ENCODE measurements at regions not wholly inside any gene's neighbourhood (a gene's known extent, or its start where the extent isn't known, plus 50 kb on each side); places are given as distances from the start of the nearest gene placed in this dataset.

- TF ChIP-seq GATA3 (IDR thresholded peaks at IDR 0.05; ENCODE audit: low read depth, low read length) (no peak), GATA2 (IDR thresholded peaks at IDR 0.05; ENCODE audit: low read depth, low read length) (no peak)
These were observed 327.2 kb downstream of the NKX6-1 start for GRCh38 chr4:84171871-84172270.

DNA sequence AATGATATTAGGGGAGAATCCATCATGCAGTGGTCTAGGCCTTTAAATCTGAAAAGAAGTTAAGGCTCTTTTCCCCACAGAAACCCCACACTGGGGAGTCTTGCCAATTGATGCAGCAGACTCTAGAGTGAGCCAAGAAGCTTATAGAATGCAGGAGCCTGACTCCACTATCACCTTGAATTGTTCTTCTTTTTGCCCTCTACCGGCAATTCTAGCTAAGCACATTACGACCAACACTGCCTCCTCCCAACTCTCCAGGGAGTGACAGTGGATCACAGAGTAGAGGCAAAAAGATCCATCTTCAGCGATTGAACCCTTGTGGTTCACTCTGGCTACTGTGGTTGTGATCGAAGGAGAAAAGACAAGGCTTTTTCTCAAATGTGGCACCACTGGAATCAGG, 331.5 kb downstream of the NKX6-1 start:
- TF ChIP-seq GATA2 (IDR thresholded peaks at IDR 0.05; ENCODE audit: low read depth, low read length) (no peak), GATA3 (IDR thresholded peaks at IDR 0.05; ENCODE audit: low read depth, low read length) (no peak)

- TF ChIP-seq GATA3 (IDR thresholded peaks at IDR 0.05; ENCODE audit: low read depth, low read length) (no peak), GATA2 (IDR thresholded peaks at IDR 0.05; ENCODE audit: low read depth, low read length) (no peak)
These were observed 332.0 kb downstream of the NKX6-1 start for GRCh38 chr4:84167093-84167492.

DNA sequence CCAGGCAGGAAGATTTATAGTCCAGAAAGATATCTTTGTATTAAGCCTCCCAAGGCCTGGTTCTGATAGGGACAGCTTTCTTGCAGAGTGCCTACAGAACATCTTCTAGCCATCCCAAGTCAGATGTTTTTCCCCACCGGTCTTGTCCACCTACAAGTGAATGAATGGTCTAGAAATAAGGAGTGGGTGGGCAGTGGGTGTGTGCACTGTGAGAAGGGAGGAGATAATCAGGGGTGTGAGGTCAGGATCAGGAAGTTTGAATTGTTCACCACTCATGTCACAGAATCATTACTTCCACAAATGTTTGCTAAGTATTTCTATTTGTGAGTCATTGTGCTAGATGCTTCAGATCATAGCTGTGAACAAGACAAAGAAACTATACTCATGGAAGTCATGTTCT, 332.6 kb downstream of the NKX6-1 start:
- TF ChIP-seq GATA3 (IDR thresholded peaks at IDR 0.05; ENCODE audit: low read depth, low read length) (no peak), GATA2 (IDR thresholded peaks at IDR 0.05; ENCODE audit: low read depth, low read length) (no peak)

DNA sequence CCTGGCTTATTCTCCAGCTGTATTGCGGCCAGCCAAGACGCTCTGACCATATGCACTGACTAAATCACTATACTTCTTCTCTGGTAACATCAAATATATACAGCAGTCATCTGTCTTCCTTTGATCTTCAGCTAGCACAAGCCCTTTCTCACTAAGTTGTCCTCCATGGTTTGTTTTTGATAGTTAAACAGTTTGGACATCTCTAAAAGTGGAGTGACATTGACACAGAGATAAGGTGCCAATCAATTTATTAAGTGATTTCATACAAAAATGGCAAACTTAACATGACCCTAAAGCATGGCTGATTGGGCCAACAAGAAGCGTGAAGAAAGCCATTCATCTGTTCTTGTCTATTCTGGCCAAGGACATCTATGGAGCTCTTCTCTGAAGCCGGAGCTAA, 334.9 kb downstream of the NKX6-1 start:
- no peak for TF ChIP-seq GATA2 (IDR thresholded peaks at IDR 0.05; ENCODE audit: low read depth, low read length)
- no peak for TF ChIP-seq GATA3 (IDR thresholded peaks at IDR 0.05; ENCODE audit: low read depth, low read length)

GRCh38 chr4:84159762-84160161, 339.3 kb downstream of the NKX6-1 start:
- TF ChIP-seq GATA2 (IDR thresholded peaks at IDR 0.05; ENCODE audit: low read depth, low read length) (no peak), GATA3 (IDR thresholded peaks at IDR 0.05; ENCODE audit: low read depth, low read length) (no peak)

DNA sequence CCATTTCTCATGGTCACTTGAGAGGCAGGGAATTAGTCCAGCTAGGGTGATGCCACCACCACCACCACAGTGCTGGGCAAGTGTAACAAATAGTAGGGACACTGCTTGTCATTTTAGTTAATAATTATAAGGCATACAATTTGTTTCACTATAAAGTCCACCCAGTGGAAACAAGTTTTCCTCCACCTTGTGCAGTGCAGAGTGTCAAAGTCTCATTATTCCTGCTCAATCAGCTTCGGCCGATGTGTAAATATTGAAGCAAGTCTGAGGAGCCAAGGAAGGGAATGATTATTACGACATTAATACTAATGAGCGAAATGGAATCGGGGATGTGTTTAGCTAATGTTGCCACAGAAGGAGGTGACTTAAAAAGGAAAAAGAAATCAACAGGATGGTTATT, 340.4 kb downstream of the NKX6-1 start:
- TF ChIP-seq GATA2 (IDR thresholded peaks at IDR 0.05; ENCODE audit: low read depth, low read length) (no peak), GATA3 (IDR thresholded peaks at IDR 0.05; ENCODE audit: low read depth, low read length) (no peak)

GRCh38 chr4:84151574-84151973, 347.5 kb downstream of the NKX6-1 start:
- no peak for TF ChIP-seq GATA2 (IDR thresholded peaks at IDR 0.05; ENCODE audit: low read depth, low read length)
- no peak for TF ChIP-seq GATA3 (IDR thresholded peaks at IDR 0.05; ENCODE audit: low read depth, low read length)

GRCh38 chr4:84150177-84150576, 348.9 kb downstream of the NKX6-1 start:
- TF ChIP-seq GATA3 (IDR thresholded peaks at IDR 0.05; ENCODE audit: low read depth, low read length) (no peak), GATA2 (IDR thresholded peaks at IDR 0.05; ENCODE audit: low read depth, low read length) (no peak)

- no peak for TF ChIP-seq GATA3 (IDR thresholded peaks at IDR 0.05; ENCODE audit: low read depth, low read length)
- TF ChIP-seq GATA2 (IDR thresholded peaks at IDR 0.05; ENCODE audit: low read depth, low read length) = no peak
These were observed 351.3 kb downstream of the NKX6-1 start for GRCh38 chr4:84147831-84148230.

GRCh38 chr4:84146300-84146959, 352.7 kb downstream of the NKX6-1 start:
- TF ChIP-seq GATA2 (IDR thresholded peaks at IDR 0.05; ENCODE audit: low read depth, low read length) = no peak
- no peak for TF ChIP-seq GATA3 (IDR thresholded peaks at IDR 0.05; ENCODE audit: low read depth, low read length)

- TF ChIP-seq GATA2 (IDR thresholded peaks at IDR 0.05; ENCODE audit: low read depth, low read length) (no peak), GATA3 (IDR thresholded peaks at IDR 0.05; ENCODE audit: low read depth, low read length) (no peak)
These were observed 353.9 kb downstream of the NKX6-1 start for GRCh38 chr4:84145176-84145575.

- TF ChIP-seq GATA2 (IDR thresholded peaks at IDR 0.05; ENCODE audit: low read depth, low read length) (no peak), GATA3 (IDR thresholded peaks at IDR 0.05; ENCODE audit: low read depth, low read length) (no peak)
These were observed 372.9 kb downstream of the NKX6-1 start for GRCh38 chr4:84126061-84126787.

DNA sequence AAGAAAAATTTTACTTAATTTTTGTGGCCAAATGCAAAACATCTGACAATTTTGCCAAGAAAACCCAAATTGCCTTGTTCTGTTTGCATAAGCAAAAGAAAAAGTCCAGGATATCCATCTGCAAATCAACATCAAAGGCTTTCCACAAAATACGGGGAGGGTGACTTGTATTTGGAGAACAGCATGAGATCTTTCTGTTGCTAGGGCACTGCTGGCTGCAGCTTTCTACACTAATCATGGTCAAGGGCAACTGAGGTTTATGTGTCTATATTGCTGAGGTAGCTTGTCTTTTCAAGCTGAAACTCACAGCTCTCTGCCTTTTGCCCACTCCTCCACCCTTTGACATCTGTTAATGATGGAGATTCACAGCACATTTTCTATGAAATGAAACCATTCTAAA, 389.1 kb downstream of the NKX6-1 start:
- TF ChIP-seq GATA3 (IDR thresholded peaks at IDR 0.05; ENCODE audit: low read depth, low read length) (no peak), GATA2 (IDR thresholded peaks at IDR 0.05; ENCODE audit: low read depth, low read length) (no peak)

- no peak for TF ChIP-seq GATA2 (IDR thresholded peaks at IDR 0.05; ENCODE audit: low read depth, low read length)
- no peak for TF ChIP-seq GATA3 (IDR thresholded peaks at IDR 0.05; ENCODE audit: low read depth, low read length)
These were observed 399.0 kb downstream of the NKX6-1 start for GRCh38 chr4:84100071-84100470.

All from SH-SY5Y (cell line).